ENCODE measurements at regions not wholly inside any gene's neighbourhood (a gene's known extent, or its start where the extent isn't known, plus 50 kb on each side); places are given as distances from the start of the nearest gene placed in this dataset.

DNA sequence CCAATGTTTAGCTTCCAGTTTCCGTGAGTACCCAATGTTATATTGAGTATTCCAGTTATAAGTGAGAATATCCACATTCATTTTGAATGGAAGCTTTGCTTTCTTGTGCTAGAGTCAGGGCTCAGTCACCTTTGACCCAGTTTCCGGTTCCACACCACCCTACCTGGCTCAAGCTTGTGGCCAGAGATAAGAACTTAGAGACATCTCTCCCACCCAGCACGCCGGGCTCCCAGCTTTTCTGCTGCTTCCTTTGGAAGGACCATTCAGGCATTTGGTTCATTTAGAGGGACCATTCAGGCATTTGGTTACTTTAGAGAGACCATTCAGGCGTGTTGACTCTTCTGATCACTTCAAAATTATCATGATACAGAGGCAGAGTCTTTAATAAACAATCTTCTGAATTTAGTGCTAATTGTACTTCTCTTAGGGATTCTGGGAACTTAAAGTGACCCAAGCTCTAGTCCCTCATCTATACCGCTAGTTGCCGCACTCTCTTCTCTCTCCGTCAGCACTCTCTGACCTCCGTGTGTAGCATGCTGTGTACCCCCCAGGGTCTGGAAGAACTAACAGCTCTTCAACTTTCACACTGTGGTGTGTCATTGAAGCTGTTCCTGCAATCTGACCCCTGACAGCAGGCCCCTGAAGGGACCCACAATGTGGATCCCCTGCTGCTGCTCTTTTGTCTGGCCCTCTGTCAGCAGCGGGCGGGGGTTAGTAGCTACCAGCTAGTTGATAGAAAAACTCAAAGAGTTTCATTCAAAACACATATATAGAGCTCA, 943.1 kb downstream of the ARAP2 start:
- intact Hi-C loops (cut with micrococcal nuclease), result loop anchor here (10.0 kb wide), 1 partner anchor 446 kb away; no protein-coding TSS in a partner anchor
- Histone ChIP-seq H3K4me3 (replicated peaks in 1 of 2; ENCODE audit: low read depth in 1 of 2, low read length in 2 of 2) (no peak overlapping the region), H3K27ac (ENCODE audit: low read depth, low read length) (no peak overlapping the region), H3K9me2 (ENCODE audit: insufficient read depth) (no peaks in the 10 kb centered on the region), H4K20me1 (ENCODE audit: insufficient read depth) (no peaks in the 10 kb centered on the region), H3K36me3 (ENCODE audit: control insufficient read depth in 1 of 2, insufficient read depth in 2 of 2, low read length in 2 of 2) (no peaks in the 10 kb centered on the region), H3K9ac (ENCODE audit: low read length) (no peak overlapping the region), H3K79me2 (ENCODE audit: insufficient read depth, low read length) (no peaks in the 10 kb centered on the region), H3K9me3 (ENCODE audit: control insufficient read depth in 1 of 2, insufficient read depth in 1 of 2, low read depth in 1 of 2, low read length in 2 of 2) (no peaks in the 10 kb centered on the region), H3K4me1 (ENCODE audit: control insufficient read depth in 1 of 2, insufficient read depth in 2 of 2, low read length in 2 of 2) (no peaks in the 10 kb centered on the region), H2AFZ (ENCODE audit: low read depth, low read length, poor library complexity, severe bottlenecking) (no peak overlapping the region), H3K4me2 (ENCODE audit: low read length) (no peak overlapping the region), H3K27me3 (ENCODE audit: insufficient read depth, low read length) (no peaks in the 10 kb centered on the region)
- ATAC-seq (no peak), DNase-seq (ENCODE audit: low read depth, low spot score) (no peak)
- TF ChIP-seq, protein P1, sequence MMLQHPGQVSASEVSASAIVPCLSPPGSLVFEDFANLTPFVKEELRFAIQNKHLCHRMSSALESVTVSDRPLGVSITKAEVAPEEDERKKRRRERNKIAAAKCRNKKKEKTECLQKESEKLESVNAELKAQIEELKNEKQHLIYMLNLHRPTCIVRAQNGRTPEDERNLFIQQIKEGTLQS (IDR thresholded peaks at IDR 0.05), result no peak
- TF ChIP-seq CEBPB (IDR thresholded peaks at IDR 0.05; ENCODE audit: low read depth) (no peak), ZNF274 (IDR thresholded peaks at IDR 0.05; ENCODE audit: low read depth, low read length) (no peak), SP1 (IDR thresholded peaks at IDR 0.05; ENCODE audit: low read depth) (no peak), SRF (IDR thresholded peaks at IDR 0.05; ENCODE audit: low read depth) (no peak), FOSL1 (IDR thresholded peaks at IDR 0.05; ENCODE audit: low read depth) (no peak), TCF7L2 (IDR thresholded peaks at IDR 0.05; ENCODE audit: borderline replicate concordance, extremely low read depth, insufficient read depth, insufficient read length) (no peak), EGR1 (IDR thresholded peaks at IDR 0.05; ENCODE audit: low read depth) (no peak), ELF1 (IDR thresholded peaks at IDR 0.05; ENCODE audit: borderline replicate concordance, low read depth) (no peak), ZBTB33 (IDR thresholded peaks at IDR 0.05; ENCODE audit: extremely low read depth, insufficient replicate concordance, low read length) (no peak), EZH2phosphoT487 (IDR thresholded peaks at IDR 0.05; ENCODE audit: borderline replicate concordance) (no peak)
- TF ChIP-seq, protein P2, sequence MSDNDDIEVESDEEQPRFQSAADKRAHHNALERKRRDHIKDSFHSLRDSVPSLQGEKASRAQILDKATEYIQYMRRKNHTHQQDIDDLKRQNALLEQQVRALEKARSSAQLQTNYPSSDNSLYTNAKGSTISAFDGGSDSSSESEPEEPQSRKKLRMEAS (IDR thresholded peaks at IDR 0.05), result no peak
- CTCF ChIA-PET, result no interaction called here
- BruUV-seq (replicated peaks), result no TSS peak
- POLR2A ChIA-PET, result no interaction called here
- RAD21 ChIA-PET (ENCODE audit: low non-redundant PET in 1 of 2, low total read pairs in 2 of 2, uncharacterized antibody in 2 of 2, unreplicated experiment in 2 of 2), result no interaction called here

All from HCT116 (cell line).